Activated CD8-positive, alpha-beta memory T cell treated with anti-CD3 and anti-CD28 coated beads for 24 hours (primary cell): ENCODE measurements at regions not wholly inside any gene's neighbourhood (a gene's known extent, or its start where the extent isn't known, plus 50 kb on each side); places are given as distances from the start of the nearest gene placed in this dataset.
"Not testable (repeated sequence)": the region's sequence is repeated elsewhere in the genome, so short reads cannot be mapped to it uniquely, and the experiment has no call there.

Source experiments
- DNase-seq: peaks from one replicate; pipeline ENCODE4 v3.0.0-alpha.2; 2020

DNA sequence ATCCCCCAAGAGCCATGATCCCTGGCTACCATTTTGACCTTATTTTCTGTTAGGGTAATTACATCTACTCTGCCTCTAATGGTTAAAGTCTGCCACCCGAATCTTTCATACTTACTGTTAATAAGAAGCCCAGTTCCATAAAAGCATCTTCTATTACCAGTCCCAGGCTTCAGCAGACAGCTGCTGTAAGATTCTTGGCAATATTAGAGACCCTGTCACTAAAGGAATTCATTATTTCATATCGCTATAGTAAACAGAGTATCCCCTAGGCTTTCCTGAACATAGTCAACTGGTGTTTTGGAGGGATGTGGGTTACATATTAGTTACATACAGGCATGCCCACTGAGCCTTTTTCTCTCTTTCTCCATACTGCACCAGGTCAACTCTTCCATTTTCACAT is 608.7 kb upstream of the SEMA6A start:
- no peak for DNase-seq

DNA sequence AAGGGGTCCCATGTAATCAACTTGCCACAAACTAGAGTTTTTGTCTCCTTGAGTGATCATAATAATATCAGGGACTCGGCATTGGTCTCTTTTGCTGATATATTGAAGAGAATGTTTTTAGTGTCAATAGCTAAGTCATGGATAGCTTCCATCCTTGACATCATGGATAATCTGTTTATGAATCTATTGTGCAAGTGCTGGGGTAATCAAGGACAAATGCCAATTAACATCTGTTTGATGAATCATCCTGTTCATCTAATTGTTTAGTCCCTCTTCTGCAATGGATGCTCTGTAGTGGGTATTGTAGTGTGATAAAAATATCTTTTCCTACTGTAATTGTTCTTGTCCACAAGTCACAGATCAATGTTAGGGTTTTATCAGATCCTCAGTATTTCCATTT is 607.5 kb upstream of the SEMA6A start:
- DNase-seq = no peak

DNA sequence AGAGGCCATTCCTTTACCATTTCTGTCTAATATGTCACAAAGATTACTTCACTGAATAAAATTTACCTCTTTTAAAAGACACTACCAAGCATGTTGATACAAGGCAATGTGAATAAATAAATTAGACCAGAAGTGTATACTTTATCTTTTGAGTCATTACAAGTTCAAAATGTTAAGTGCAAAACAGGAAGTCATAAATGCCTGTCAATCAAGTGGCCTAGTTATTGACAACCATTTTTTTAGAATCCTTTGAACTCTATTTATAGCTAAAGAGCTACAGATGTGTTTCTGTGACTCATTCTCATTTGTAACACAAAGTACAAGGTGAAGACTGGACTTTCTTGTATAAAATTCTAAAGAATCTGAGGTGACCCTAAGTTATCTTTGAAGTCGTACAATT is 602.7 kb upstream of the SEMA6A start:
- DNase-seq = no peak

DNA sequence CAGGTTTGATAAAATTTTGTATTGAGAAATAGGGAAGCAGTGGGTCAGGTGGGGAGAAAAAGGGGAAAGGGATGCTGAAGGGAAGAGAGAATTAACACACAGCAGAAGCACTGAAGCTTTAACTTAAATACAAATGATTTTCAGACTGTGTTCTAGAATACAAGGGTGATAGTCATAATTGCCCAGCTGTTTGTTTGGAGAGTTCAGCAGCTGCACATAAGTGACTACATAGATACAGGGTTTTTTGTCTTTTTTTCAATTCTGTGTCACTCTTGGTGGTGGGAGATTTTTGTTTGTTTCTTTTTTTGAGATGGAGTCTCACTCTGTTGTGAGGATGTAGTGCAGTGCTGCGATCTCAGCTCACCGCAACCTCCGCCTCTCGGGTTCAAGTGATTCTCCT is 590.4 kb upstream of the SEMA6A start:
- no peak for DNase-seq

DNA sequence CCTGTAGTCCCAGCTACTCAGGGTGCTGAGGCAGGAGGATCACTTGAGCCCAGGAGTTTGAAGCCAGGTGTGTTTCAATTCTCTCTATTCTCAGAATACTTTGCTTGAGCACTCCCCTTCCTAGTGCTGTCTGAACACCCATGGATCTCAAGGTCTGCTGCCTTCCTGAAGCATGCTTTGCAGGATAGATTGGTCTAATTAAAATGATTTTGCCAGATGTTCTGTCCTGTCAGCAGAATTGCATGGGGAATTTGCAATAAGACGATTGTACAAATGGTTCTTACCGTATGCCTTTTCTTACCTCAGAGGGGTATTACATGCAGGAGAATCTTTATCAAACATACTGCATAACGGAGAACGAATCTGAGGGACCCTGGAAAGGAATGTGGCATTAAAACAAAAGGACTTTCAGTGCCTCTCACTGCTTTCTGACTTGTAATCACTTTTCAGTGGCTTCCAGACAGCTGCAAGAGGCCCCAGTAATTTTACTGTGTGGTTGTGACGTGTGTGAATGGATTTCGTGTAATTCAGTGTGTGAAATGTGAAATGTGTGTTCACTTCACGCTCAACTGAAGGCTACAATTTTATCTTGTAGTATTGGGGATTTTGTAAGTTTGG is 587.2 kb upstream of the SEMA6A start:
- DNase-seq = no peak

DNA sequence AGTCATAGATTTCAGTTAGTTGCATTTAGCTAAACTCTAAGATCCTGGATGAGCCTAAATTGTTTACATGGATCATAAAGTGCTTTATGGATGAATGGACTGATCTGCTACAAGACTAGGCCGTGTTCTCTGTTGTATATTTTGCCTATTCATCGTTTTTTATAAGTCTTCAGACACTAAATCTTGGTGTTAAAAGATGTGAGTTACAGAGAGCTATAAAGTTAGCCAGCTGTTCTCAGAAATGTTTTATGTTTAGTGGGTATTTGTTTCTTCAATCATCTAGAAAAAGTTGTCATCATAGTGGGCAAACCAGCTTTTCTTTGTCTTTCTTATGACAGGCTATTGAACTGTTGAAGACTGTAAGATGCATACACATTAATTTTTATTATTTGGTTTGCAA is 585.8 kb upstream of the SEMA6A start:
- DNase-seq = no peak

DNA sequence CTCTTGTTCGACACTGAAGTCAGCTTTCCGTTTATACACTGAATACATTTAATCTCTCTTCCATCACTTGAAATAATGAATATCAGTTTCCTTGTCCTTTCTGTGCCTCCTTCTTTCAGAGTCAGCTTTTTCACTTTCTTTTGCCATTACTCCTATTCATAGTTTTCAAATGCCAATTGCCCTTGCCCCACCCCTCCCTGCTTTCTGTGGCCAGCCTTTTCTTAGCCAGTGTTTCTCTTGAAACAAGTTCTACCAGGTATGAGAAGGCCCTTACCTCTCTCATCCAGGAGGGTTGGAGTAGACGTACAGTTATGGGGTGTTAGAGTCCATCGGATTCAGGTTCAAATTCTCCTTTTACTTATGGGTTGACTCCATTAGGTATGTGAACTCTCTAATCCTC is 574.7 kb upstream of the SEMA6A start:
- no peak for DNase-seq

DNA sequence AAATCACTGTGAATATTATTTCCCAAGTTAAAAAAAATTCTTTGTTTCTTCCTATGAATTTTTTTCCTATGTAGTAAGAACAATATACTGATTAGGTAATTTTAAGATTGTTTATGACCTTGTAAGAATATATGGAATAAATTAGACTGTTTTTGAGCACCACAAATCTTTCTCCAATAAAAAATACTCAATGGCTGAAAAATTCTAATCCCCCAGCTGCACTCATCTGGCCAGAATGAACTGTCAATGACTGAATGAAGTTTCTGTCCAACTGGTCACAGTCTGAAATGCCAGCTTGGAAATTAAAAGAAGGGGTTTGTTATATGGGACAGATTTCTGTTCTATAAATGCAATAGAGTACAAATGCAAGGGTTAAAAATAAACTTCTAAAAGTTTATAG is 569.5 kb upstream of the SEMA6A start:
- DNase-seq = no peak

DNA sequence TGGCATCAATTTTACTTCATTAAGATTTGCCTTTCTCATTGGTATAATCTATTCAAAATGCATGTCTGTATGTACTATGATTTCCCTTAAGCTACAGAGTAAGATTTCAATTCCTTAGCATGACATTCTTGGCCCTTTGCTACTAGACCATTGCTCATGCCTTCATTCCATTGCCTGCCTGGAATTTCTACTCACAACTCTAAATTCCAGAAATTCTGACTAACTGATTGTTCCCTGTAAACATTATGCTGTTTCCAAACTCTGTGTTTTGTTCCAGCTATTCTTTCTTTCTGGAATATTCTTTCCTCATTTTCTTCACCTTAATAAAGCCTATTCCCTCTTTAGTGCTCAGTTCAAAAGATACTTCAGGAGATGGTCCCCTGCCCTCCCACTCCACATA is 568.8 kb upstream of the SEMA6A start:
- no peak for DNase-seq

DNA sequence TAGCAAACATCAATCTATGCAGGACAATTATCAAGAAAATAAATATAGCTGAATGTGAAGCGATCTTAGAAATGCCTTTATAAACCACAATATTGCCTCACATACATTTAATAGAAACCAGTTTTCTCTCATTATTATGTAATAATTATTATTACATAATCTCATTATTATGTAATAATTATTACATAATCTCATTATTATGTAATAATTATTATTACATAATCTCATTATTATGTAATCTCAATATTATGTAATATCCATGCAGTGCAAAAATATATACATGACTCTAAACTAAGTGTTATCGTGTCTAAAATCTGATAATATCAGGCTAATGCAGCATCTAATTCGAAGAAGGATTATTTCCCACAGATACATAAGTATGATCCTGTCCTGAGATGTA is 563.9 kb upstream of the SEMA6A start:
- DNase-seq = no peak

DNA sequence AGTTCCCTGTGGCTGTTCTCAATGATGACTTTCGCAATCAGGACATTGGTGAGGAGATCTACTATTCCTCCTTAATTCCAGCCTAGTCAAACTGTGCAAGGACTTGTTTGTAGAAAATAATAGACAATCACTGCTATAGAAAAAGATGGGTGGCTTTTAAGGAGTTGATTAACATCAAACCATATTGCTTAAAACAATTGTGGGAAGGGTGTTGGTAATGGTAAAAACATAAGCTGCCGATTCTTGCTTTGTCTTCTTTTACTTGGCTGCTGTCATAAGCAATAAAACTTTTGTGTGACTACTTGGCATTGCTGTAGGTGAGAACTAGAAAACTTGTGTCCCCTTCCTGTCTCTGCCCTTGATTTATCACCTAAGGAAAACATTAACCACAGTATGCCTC is 561.2 kb upstream of the SEMA6A start:
- no peak for DNase-seq

DNA sequence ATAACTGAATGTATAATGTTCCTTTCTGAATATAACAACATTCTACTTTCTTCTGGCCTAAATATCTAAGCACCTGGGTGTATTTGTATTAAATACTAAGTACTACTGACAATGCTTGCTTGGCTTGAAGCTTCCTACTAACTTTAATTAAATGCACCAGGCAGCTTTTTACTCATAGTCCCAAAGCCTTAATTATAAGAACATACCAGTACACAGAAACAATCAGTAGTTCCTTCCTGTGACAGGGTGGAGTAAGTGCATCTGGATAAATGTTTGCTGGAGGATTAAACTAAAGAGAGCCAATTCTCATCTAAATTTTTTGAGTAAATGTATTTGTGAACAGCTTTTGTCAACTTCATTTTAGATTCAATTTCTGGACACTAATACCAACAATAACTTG is 558.6 kb upstream of the SEMA6A start:
- DNase-seq = no peak

DNA sequence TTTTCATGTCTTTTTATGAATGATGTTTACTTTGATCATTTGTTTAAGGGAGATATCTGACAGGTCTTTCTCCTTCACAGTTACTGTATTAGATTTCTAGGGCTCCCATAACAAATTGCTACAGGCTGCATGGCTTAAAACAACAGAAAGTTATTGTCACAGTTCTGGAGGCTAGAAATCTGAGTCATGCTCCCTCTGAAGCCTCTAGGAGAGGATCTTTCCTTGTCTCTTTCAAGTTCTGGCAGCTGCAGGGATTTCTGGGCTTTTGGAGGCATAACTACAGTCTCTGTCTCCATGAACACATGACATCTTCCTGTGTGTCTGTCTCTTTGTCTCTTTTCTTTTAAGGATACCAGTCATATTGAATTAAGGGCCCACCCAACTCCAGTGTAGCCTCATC is 557.3 kb upstream of the SEMA6A start:
- DNase-seq = no peak

DNA sequence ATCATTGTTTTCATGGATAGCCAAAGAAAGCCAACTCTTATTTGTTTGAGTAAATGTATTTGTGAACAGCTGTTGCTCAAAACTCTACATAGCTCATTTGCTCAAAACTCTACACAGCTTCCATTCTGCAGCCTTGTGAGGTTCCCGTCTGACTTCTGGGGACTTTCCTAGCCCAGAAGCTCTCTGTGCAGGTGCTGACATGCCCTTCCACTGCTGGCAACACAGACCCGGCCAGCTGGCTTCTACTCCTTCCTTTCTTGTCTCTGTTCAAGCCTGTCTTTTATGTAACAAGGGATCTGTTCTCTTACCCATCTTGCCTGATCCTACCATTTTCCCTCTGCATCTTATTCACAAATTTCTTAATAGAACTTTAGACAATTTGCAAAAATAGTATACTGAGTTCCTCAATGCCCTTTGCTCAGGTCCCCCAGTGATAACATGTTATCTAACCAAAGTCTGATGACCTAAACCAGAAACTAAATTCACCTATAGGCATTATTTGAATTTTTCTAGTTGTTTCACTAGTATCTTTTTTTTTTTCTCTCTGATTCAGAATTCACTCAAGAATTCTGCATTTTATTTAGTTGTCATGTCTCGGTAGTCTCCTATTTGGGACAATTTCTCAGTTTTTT is 556.5 kb upstream of the SEMA6A start:
- DNase-seq = no peak

DNA sequence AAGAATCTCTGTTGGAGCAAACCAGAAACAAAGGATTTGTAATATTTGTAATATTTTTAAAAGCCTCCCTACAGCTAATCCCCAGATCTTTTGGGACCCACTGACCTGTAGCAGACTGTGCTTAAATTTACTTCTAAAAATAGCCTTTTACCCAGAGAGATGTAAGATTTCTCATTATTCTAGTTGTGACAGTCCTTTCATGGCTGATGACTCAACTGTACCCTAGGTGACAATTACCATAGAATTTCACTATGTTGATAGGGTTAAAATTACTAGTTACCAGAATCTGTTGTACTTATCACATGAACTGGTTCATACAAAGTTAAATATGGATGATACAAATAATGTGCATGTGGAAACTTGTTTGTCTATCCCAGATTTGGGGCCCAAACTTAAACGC is 543.9 kb upstream of the SEMA6A start:
- DNase-seq = no peak

DNA sequence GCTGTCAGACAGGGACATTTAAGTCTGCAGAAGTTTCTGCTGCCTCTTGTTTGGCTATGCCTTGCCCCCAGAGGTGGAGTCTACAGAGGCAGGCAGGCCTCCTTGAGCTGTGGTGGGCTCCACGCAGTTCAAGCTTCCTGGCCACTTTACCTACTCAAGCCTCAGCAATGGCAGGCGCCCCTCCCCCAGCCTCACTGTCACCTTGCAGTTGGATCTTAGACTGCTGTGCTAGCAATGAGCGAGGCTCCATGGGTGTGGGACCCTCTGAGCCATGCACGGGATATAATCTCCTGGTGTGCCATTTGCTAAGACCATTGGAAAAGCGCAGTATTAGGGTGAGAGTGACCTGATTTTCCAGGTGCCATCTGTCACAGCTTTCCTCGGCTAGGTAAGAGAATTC is 542.7 kb upstream of the SEMA6A start:
- not testable (repeated sequence) for DNase-seq

DNA sequence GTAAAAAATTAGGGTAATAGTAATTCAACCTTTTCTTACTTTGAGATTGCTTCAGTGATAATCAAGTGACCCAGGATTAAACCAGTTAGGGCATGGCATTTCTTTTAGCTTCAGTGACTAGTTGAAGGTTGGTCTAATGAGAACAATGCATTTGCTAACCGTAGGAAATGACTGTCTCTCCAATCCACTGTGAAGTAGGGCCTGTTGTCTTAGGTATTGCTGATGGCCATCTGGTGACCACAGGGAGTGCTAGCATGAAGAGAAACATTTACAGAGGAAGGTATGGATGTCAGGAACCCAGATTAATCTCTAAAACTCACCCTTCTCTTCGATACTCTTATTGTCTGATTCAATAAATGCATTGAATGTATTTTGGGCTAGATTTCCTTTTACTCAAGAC is 535.9 kb upstream of the SEMA6A start:
- DNase-seq = no peak

DNA sequence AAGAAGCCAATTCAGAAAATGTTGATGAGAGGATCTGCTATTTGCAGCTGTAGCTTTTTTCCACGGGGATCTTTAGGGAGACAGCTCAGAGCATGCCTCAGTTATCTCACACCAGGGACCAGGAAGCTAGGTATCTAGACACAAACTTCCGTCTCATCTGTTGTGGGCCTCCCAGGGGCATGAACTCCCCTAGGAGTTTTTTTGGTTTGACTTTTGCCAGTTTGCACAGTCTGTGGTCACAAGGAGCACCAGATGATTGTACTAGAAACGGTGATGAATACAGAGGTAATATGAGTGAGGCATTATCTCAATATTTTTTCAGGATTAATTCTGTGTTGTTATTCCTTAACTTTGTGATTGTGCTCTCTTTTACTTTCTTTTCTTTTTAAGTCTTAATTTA is 533.2 kb upstream of the SEMA6A start:
- DNase-seq = no peak

DNA sequence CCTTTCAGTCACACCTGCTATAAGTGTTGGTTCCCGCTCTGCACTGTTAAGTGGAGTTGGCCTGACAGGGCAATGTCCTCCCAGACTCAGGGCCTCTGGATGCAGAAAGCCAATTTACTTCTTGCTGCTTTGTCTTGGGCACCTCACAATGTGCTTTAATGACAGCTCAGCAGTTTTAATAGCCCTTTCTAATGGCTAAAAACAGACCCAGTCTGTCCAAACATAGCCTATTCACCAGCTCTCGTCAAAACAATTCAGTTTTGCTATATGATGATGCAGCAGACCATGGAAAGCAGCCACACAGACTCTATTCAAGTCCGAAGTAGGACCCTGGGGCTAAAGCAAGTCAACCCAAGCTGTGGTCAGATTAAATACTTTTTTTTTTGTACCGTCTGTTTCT is 529.1 kb upstream of the SEMA6A start:
- no peak for DNase-seq

DNA sequence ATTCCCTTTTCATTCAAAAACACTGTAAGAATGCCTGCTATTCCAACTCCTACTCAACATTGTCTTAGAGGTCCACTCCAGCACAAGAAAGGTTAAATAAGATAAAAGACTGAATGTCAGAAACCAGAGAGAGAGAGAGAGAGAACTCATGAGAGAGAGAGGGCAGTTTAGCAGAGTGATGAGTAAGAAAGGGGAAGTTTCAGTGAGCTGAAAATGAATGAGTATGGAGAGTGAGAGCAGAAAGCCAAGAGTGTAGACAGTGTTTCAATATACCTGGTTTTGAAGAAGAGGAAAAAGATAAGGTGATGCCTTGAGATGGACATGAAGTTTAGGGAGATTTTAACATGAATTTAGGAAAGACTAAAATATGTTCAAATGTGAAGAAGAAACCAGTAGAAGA is 528.0 kb upstream of the SEMA6A start:
- DNase-seq = no peak

DNA sequence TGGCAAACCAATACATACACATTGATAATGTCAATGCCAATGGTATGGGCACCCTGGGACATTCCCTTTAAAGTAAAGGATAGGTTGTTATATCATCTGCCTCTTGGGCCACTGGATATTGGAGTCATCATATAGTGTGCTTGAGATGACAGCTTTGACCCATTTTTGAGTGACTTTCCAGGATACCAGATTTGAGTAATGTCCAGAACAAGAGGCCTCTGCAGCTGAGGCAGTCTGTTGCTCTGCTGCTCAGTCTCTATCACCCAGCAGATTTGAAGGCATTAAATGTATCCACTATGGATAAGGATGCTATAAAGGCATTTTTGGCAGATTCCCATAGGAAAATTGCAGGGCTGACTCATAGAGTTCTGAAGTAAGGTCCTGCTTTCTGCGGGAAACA is 525.6 kb upstream of the SEMA6A start:
- no peak for DNase-seq

DNA sequence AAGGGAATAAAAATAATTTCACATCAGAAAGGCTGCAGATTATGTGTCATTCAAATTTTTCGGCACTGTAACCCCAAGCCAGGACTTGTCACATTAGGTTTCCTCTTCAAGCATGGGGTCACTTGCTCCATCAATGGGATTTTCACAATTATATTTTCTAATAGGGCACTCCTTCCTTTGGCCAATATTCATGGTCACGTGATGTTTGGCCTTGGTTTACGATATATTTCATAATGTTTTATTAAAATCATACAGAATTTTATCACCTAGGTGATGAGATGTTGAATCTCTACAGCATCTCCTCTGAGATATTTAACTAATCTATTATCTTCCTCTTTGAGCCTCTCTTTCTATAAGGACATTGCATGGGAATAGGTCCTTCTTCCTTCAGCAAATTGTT is 523.5 kb upstream of the SEMA6A start:
- DNase-seq = no peak

DNA sequence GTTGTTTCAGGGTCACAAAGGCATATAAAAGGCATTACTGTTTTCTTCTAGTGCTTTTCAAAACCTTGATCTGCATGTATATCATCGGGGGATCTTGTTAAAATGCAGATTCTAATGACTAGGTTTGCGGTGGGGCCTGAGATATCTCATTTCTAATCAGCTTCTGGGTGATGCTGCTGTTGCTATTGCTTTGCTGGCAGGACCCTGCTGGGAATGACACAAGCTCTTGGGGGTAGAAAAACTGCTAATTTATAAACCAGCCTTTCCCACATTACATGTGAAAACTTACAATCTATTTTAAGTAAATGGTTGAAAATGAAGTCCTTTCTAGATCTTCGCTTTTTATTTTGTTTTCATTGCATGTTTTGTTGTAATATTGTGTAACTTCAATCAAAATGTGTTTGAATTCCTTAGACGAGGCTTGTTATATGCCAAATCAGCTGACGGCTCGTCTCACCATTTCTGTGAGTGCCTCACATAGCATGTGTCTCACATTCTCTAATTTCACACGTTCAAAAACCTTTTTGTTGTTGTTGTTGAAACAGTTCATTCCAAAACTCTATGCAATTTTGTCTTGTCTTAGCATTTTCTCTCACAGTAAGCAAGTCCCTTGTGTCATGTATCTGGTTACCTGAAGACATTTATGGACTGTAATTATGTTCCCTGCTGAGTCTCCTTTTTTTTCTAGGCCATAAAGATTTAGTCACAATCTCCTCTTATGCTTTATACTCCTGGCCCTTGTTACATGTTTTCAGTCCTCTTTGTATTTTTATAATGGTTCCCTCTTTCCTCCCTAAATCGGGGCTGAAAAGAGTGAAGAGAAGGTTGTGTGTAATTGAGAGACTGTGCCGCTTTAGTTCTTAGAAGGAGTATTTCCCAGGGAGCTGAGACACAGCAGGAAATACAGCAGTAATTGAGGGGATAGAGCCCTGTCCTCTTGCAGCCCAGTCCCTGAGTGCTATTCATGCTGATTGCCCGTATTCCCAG is 521.0 kb upstream of the SEMA6A start:
- DNase-seq = no peak

DNA sequence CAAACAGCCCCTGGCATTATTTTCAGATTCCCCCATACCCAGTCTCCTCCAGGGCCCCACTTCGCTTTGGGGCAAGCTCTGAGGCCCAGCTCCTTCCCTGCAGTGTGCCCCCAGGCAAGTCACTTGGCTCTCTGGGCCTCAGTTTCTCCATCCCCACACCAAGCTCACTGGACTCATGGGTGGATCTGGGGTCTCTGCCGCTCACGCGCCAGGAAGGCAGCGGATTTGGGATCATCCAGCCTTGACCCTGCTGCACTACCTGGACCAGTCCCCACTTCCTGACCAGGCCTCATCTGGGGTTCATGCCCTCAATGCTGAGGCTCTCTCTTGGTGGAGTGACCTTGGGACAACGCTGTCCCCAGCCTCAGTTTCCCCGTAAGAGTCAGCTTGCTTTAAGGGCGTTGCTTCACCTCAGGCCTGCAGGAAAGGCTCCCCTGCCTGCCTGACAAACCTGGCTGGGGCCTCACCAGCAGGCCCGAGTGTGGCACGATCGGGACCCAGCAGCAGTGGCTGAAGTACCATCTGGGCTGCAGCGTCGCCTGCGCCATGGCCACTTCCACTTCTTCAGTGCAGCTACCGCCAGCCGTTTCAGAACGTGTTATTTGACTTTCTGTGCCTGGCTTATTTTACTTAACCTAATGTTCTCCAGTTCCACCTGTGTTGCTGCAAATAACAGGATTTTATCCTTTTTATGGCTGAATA is 519.6 kb upstream of the SEMA6A start:
- no peak for DNase-seq
